Fibroblast of lung (primary cell): ENCODE measurements at regions not wholly inside any gene's neighbourhood (a gene's known extent, or its start where the extent isn't known, plus 50 kb on each side); places are given as distances from the start of the nearest gene placed in this dataset.

Experiments
- EZH2 ChIP-seq: IDR thresholded peaks from 2 replicates; pipeline ENCODE4 v1.5.1; 2012; ENCODE audit warnings: low read length, control low read depth, mild to moderate bottlenecking; ENCODE audit errors: missing control alignments
- TF ChIP-seq, protein P1 (sequence below), 2 donors: IDR thresholded peaks in 1 of 2; conservative IDR thresholded peaks in 1 of 2; 1 replicate in 1 of 2; 2 replicates in 1 of 2; pipeline ENCODE4 v1.5.1; 2011 to 2012; ENCODE audit warnings: low read length in 2 of 2, control low read depth in 1 of 2, inconsistent platforms in 1 of 2, low read depth in 1 of 2, mild to moderate bottlenecking in 1 of 2

DNA sequence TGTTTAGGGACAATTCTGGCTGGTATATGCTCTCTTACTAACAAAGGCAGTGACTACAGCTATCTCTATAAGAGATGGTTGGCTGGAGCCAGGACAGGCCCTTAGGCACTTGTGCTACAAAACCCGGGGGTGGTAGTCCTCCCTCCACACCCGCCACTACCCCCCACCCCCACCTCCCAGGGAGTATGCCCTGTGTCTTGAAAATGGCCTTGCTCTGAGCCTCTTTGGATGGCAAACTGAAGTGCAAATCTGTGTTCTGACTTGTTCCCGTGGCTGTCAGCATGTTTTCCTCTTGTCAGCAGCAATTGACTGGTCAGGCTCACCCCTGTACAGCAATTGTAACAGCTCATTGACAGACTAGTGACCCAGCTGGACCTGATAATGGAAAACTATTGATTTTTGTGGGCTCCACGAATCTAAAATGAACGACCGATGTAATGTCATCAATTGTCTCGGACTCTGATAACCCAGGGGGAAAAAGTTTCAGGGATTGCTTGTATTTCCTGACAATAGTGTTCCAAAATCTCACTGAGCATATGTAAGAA is 139.4 kb upstream of the BARHL2 start:
- TF ChIP-seq, protein P1, sequence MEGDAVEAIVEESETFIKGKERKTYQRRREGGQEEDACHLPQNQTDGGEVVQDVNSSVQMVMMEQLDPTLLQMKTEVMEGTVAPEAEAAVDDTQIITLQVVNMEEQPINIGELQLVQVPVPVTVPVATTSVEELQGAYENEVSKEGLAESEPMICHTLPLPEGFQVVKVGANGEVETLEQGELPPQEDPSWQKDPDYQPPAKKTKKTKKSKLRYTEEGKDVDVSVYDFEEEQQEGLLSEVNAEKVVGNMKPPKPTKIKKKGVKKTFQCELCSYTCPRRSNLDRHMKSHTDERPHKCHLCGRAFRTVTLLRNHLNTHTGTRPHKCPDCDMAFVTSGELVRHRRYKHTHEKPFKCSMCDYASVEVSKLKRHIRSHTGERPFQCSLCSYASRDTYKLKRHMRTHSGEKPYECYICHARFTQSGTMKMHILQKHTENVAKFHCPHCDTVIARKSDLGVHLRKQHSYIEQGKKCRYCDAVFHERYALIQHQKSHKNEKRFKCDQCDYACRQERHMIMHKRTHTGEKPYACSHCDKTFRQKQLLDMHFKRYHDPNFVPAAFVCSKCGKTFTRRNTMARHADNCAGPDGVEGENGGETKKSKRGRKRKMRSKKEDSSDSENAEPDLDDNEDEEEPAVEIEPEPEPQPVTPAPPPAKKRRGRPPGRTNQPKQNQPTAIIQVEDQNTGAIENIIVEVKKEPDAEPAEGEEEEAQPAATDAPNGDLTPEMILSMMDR (conservative IDR thresholded peaks at IDR 0.05 in 1 of 2, IDR thresholded peaks at IDR 0.05 in 1 of 2; ENCODE audit: low read depth in 1 of 2, low read length in 2 of 2), result no peak
- TF ChIP-seq EZH2, result no peak
